DMS53 treated with DMSO at 0.1 percent for 48 hours (cell line): ENCODE measurements at regions not wholly inside any gene's neighbourhood (a gene's known extent, or its start where the extent isn't known, plus 50 kb on each side); places are given as distances from the start of the nearest gene placed in this dataset.

Source experiments
- DNase-seq: peaks from one replicate; lab custom pipeline; 2025; ENCODE audit not compliant: unreplicated experiment; lab: John Stamatoyannopoulos, UW

- no peak for DNase-seq
Measured at GRCh38 chr6:21986703-21987102, 310.1 kb downstream of the PRL start.

GRCh38 chr6:21987501-21987957 lies 309.3 kb downstream of the PRL start:
- peak; percentile 33 for DNase-seq

GRCh38 chr6:21990577-21990976 lies 306.3 kb downstream of the PRL start:
- no peak for DNase-seq

GRCh38 chr6:21992178-21992967 lies 304.5 kb downstream of the PRL start:
- no peak for DNase-seq

GRCh38 chr6:21993841-21994240 lies 303.0 kb downstream of the PRL start:
- DNase-seq = no peak

- DNase-seq = no peak
Measured at GRCh38 chr6:21994821-21995220, 302.0 kb downstream of the PRL start.

- DNase-seq = no peak
Measured at GRCh38 chr6:21995318-21995717, 301.5 kb downstream of the PRL start.

- no peak for DNase-seq
Measured at GRCh38 chr6:21996425-21997118, 300.3 kb downstream of the PRL start.

GRCh38 chr6:21997119-21998037 lies 299.5 kb downstream of the PRL start:
- DNase-seq = no peak

GRCh38 chr6:21998582-21998981 lies 298.3 kb downstream of the PRL start:
- no peak for DNase-seq

GRCh38 chr6:21999012-21999528 lies 297.8 kb downstream of the PRL start:
- DNase-seq = no peak

GRCh38 chr6:21999741-22000140 lies 297.1 kb downstream of the PRL start:
- DNase-seq = no peak

- DNase-seq = no peak
Measured at GRCh38 chr6:22001396-22002027, 295.3 kb downstream of the PRL start.

GRCh38 chr6:22003287-22003686 lies 293.5 kb downstream of the PRL start:
- DNase-seq = no peak

- DNase-seq = no peak
Measured at GRCh38 chr6:22006795-22007194, 290.0 kb downstream of the PRL start.

- DNase-seq = no peak
Measured at GRCh38 chr6:22007469-22007868, 289.4 kb downstream of the PRL start.

GRCh38 chr6:22008248-22008836 lies 288.5 kb downstream of the PRL start:
- DNase-seq = no peak

GRCh38 chr6:22010102-22010501 lies 286.7 kb downstream of the PRL start:
- DNase-seq = no peak

- no peak for DNase-seq
Measured at GRCh38 chr6:22015216-22015615, 281.6 kb downstream of the PRL start.

GRCh38 chr6:22015944-22016343 lies 280.9 kb downstream of the PRL start:
- DNase-seq = no peak
